ENCODE measurements at regions not wholly inside any gene's neighbourhood (a gene's known extent, or its start where the extent isn't known, plus 50 kb on each side); places are given as distances from the start of the nearest gene placed in this dataset.
"Not testable (repeated sequence)": the region's sequence is repeated elsewhere in the genome, so short reads cannot be mapped to it uniquely, and the experiment has no call there.

GRCh38 chr12:74171478-74171909 is 366.1 kb upstream of the ATXN7L3B start:
- no peak overlapping the region for H3K4me2 ChIP-seq
- ChIA-PET CTCF (no interaction called here), POLR2A (no interaction called here)
- H3K4me1 ChIP-seq = no peaks in the 10 kb centered on the region
- FAIRE-seq = no peak
- no peak overlapping the region for H3K27ac ChIP-seq
- 90% methylated on average over 19 of the region's 19 CpGs for whole genome bisulfite sequencing (ENCODE audit: missing lambda C conversion rate)
- no peaks in the 10 kb centered on the region for H3K9me3 ChIP-seq
- DNase-seq (ENCODE audit: low read depth in 1 of 2, low spot score in 1 of 2) = no peak
- no peak overlapping the region for H3K4me3 ChIP-seq
- TF ChIP-seq MYC (IDR thresholded peaks at IDR 0.05; ENCODE audit: borderline replicate concordance, low read length) = no peak
- TF ChIP-seq NFE2L2 (conservative IDR thresholded peaks at IDR 0.05; ENCODE audit: low read length) = no peak
- no peak for TF ChIP-seq SMC3 (IDR thresholded peaks at IDR 0.05)
- TF ChIP-seq SREBF2 (IDR thresholded peaks at IDR 0.05) = no peak
- no peak for TF ChIP-seq USF2 (IDR thresholded peaks at IDR 0.05)
- no peak for TF ChIP-seq MAX (IDR thresholded peaks at IDR 0.05)
- TF ChIP-seq RFX5 (IDR thresholded peaks at IDR 0.05) = no peak
- no peak for TF ChIP-seq GATA3 (IDR thresholded peaks at IDR 0.05; ENCODE audit: borderline replicate concordance)
- TF ChIP-seq JUN (IDR thresholded peaks at IDR 0.05) = no peak
- ATAC-seq = no peak

- CTCF ChIA-PET; H3K4me2 ChIP-seq; H3K4me3 ChIP-seq; H3K27ac ChIP-seq; ATAC-seq; FAIRE-seq; DNase-seq (ENCODE audit: low read depth in 1 of 2, low spot score in 1 of 2); H3K4me1 ChIP-seq; POLR2A ChIA-PET; H3K9me3 ChIP-seq: not testable (repeated sequence)
- WGBS (ENCODE audit: missing lambda C conversion rate) = 45% methylated on average over 4 of the region's 4 CpGs
Observed at GRCh38 chr12:74174961-74175360, 362.7 kb upstream of the ATXN7L3B start.

- TF ChIP-seq HDAC2 (IDR thresholded peaks at IDR 0.05) (no peak), ATOH8 (CRISPR knock-in tag; IDR thresholded peaks at IDR 0.05; ENCODE audit: low read depth) (no peak), HEYL (CRISPR knock-in tag; IDR thresholded peaks at IDR 0.05) (no peak), REST (IDR thresholded peaks at IDR 0.05) (no peak), SREBF2 (IDR thresholded peaks at IDR 0.05) (no peak), CHD2 (IDR thresholded peaks at IDR 0.05; ENCODE audit: low read length, partially characterized antibody) (no peak), RAD21 (conservative IDR thresholded peaks at IDR 0.05 in 1 of 2, IDR thresholded peaks at IDR 0.05 in 1 of 2) (no peak), ELK1 (IDR thresholded peaks at IDR 0.05; ENCODE audit: low read depth, low read length) (no peak), ZNF302 (CRISPR knock-in tag; IDR thresholded peaks at IDR 0.05) (no peak), POLR2AphosphoS2 (conservative IDR thresholded peaks at IDR 0.05; ENCODE audit: low read length) (no peak), USF2 (IDR thresholded peaks at IDR 0.05) (no peak), POLR2A (IDR thresholded peaks at IDR 0.05; ENCODE audit: low read length) (no peak), EHMT2 (IDR thresholded peaks at IDR 0.05; ENCODE audit: low read depth) (no peak), HOXB13 (CRISPR knock-in tag; IDR thresholded peaks at IDR 0.05; ENCODE audit: low read depth) (no peak), CBX8 (IDR thresholded peaks at IDR 0.05) (no peak), NFE2L2 (conservative IDR thresholded peaks at IDR 0.05; ENCODE audit: low read length) (no peak), PHF8 (IDR thresholded peaks at IDR 0.05; ENCODE audit: borderline replicate concordance, low read depth) (no peak)
- FAIRE-seq (peak; percentile 54), DNase-seq (ENCODE audit: low read depth in 1 of 2, low spot score in 1 of 2) (no peak), ATAC-seq (no peak)
- H3K27ac ChIP-seq = no peak overlapping the region
- POLR2A ChIA-PET = no interaction called here
- H3K4me2 ChIP-seq = no peak overlapping the region
- no peaks in the 10 kb centered on the region for H3K4me1 ChIP-seq
- no peaks in the 10 kb centered on the region for H3K9me3 ChIP-seq
- CTCF ChIA-PET = interaction anchor here (0.9 to 1.7 kb wide), 2 partner anchors 189 to 231 kb away, joined by 3 read pairs; no protein-coding TSS in a partner anchor
- WGBS (ENCODE audit: missing lambda C conversion rate) = 34% methylated on average over 2 of the region's 2 CpGs
- H3K4me3 ChIP-seq = no peak overlapping the region
Observed at GRCh38 chr12:74185360-74185759, 352.3 kb upstream of the ATXN7L3B start.

Data from A549 (cell line).